ENCODE measurements at regions not wholly inside any gene's neighbourhood (a gene's known extent, or its start where the extent isn't known, plus 50 kb on each side); places are given as distances from the start of the nearest gene placed in this dataset.

- Histone ChIP-seq H3K9me3 (ENCODE audit: control insufficient read depth, insufficient read depth, low read depth, low read length) (no peaks in the 10 kb centered on the region), H3K4me3 (ENCODE audit: low read depth, low read length) (no peak overlapping the region), H3K36me3 (ENCODE audit: control insufficient read depth in 2 of 2, insufficient read depth in 1 of 2, low read length in 2 of 2) (no peaks in the 10 kb centered on the region), H3K4me1 (ENCODE audit: control insufficient read depth, insufficient read depth, low read length) (no peaks in the 10 kb centered on the region), H3K27ac (ENCODE audit: extremely low read depth, low read depth, low read length) (no peak overlapping the region)
- no peak for TF ChIP-seq ZNF16 (tag by site-specific recombination; IDR thresholded peaks at IDR 0.05; ENCODE audit: low read depth)
- TF ChIP-seq ZNF239 (tag by site-specific recombination; IDR thresholded peaks at IDR 0.05): no peak
- TF ChIP-seq ZBTB11 (tag by site-specific recombination; conservative IDR thresholded peaks at IDR 0.05; ENCODE audit: low read depth): no peak
- TF ChIP-seq ZNF792 (tag by site-specific recombination; IDR thresholded peaks at IDR 0.05): no peak
- no peak for TF ChIP-seq TSHZ1 (tag by site-specific recombination; IDR thresholded peaks at IDR 0.05; ENCODE audit: borderline replicate concordance)
- TF ChIP-seq ZNF404 (tag by site-specific recombination; IDR thresholded peaks at IDR 0.05): no peak
- no peak for TF ChIP-seq ZNF707 (tag by site-specific recombination; IDR thresholded peaks at IDR 0.05)
- no peak for TF ChIP-seq SCRT1 (tag by site-specific recombination; IDR thresholded peaks at IDR 0.05; ENCODE audit: borderline replicate concordance)
- TF ChIP-seq ZNF248 (tag by site-specific recombination; IDR thresholded peaks at IDR 0.05): no peak
- POLR2A ChIA-PET: no interaction called here
- CTCF ChIA-PET: interaction anchor here (0.6 kb wide), 1 partner anchor 834 kb away, joined by 3 read pairs; no protein-coding TSS in a partner anchor
Measured at GRCh38 chr10:107542016-107542415, 377.5 kb upstream of the SORCS1 start.

GRCh38 chr10:107540981-107541380 lies 376.5 kb upstream of the SORCS1 start:
- Histone ChIP-seq H3K9me3 (ENCODE audit: control insufficient read depth, insufficient read depth, low read depth, low read length) (no peaks in the 10 kb centered on the region), H3K4me3 (ENCODE audit: low read depth, low read length) (no peak overlapping the region), H3K4me1 (ENCODE audit: control insufficient read depth, insufficient read depth, low read length) (no peaks in the 10 kb centered on the region), H3K27ac (ENCODE audit: extremely low read depth, low read depth, low read length) (no peak overlapping the region), H3K36me3 (ENCODE audit: control insufficient read depth in 2 of 2, insufficient read depth in 1 of 2, low read length in 2 of 2) (no peaks in the 10 kb centered on the region)
- ChIA-PET CTCF (no interaction called here), POLR2A (no interaction called here)
- TF ChIP-seq ZNF398 (tag by site-specific recombination; IDR thresholded peaks at IDR 0.05): no peak
- TF ChIP-seq KLF17 (tag by site-specific recombination; IDR thresholded peaks at IDR 0.05): no peak
- TF ChIP-seq ZSCAN18 (tag by site-specific recombination; IDR thresholded peaks at IDR 0.05): no peak
- TF ChIP-seq ZNF830 (tag by site-specific recombination; IDR thresholded peaks at IDR 0.05; ENCODE audit: low read depth): no peak
- no peak for TF ChIP-seq ZNF580 (tag by site-specific recombination; IDR thresholded peaks at IDR 0.05)
- TF ChIP-seq ZNF121 (tag by site-specific recombination; IDR thresholded peaks at IDR 0.05): no peak
- TF ChIP-seq ZNF155 (tag by site-specific recombination; IDR thresholded peaks at IDR 0.05): no peak
- no peak for TF ChIP-seq ZNF184 (tag by site-specific recombination; IDR thresholded peaks at IDR 0.05)
- no peak for TF ChIP-seq ZNF292 (tag by site-specific recombination; IDR thresholded peaks at IDR 0.05; ENCODE audit: borderline replicate concordance, low read depth)
- TF ChIP-seq KLF7 (tag by site-specific recombination; IDR thresholded peaks at IDR 0.05; ENCODE audit: borderline replicate concordance): no peak
- no peak for TF ChIP-seq ZNF449 (tag by site-specific recombination; IDR thresholded peaks at IDR 0.05)
